ENCODE measurements at regions not wholly inside any gene's neighbourhood (a gene's known extent, or its start where the extent isn't known, plus 50 kb on each side); places are given as distances from the start of the nearest gene placed in this dataset.
"Not testable (repeated sequence)": the region's sequence is repeated elsewhere in the genome, so short reads cannot be mapped to it uniquely, and the experiment has no call there.

DNA sequence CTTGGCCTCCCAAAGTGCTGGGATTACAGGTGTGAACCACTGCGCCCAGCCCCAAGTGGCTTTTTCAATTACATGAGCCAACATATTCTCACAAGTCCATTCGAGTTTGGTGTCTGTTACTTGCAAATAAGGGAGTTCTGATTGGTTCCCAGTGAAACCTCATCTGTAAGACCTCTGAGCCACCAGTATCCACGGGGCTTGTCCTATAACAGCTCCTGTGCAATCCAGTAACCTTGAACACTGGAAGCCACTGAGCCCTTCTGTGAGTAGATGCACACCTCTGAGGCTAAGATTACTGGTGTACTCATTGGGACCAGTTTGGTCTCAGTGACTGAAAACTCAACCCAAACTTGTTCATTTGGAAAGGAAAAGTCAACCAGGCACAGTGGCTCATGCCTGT lies 112.5 kb upstream of the CRYM start:
- TF ChIP-seq TAF1 (IDR thresholded peaks at IDR 0.05; ENCODE audit: borderline replicate concordance, low read depth, low read length); POLR2A (IDR thresholded peaks at IDR 0.05; ENCODE audit: low read depth, low read length): not testable (repeated sequence)

Measured in GM12892 (cell line).